DOHH2 (cell line): ENCODE measurements at regions not wholly inside any gene's neighbourhood (a gene's known extent, or its start where the extent isn't known, plus 50 kb on each side); places are given as distances from the start of the nearest gene placed in this dataset.

ENCODE experiments used
- H3F3A ChIP-seq: fragments of 200-600 bp; sonication (generic), shearing (Covaris generic); 2 replicates; pipeline ENCODE4 v1.6.0; 2016; ENCODE audit warnings: antibody characterized with exemption, mild to moderate bottlenecking; ENCODE audit not compliant: control insufficient read depth, insufficient read depth
- H3K27ac ChIP-seq: fragments of 200-600 bp; sonication (generic); 2 replicates; pipeline ENCODE4 v1.5.1; 2014; ENCODE audit warnings: low read depth, mild to moderate bottlenecking, low read length, moderate library complexity
- H3K27me3 ChIP-seq: fragments of 200-600 bp; sonication (generic); 2 replicates; pipeline ENCODE4 v1.6.1; 2014; ENCODE audit warnings: mild to moderate bottlenecking, low read length, mixed read lengths; ENCODE audit not compliant: control insufficient read depth
- H3K36me3 ChIP-seq: fragments of 200-600 bp; sonication (generic); 2 replicates; pipeline ENCODE4 v1.6.1; 2014; ENCODE audit warnings: mild to moderate bottlenecking, low read length, moderate library complexity, mixed read lengths; ENCODE audit not compliant: control insufficient read depth
- H3K4me1 ChIP-seq: fragments of 200-600 bp; sonication (generic); 2 replicates; pipeline ENCODE4 v1.6.1; 2014; ENCODE audit warnings: mild to moderate bottlenecking, low read length, mixed read lengths; ENCODE audit not compliant: control insufficient read depth
- H3K4me2 ChIP-seq: fragments of 200-600 bp; sonication (generic); 2 replicates; pipeline ENCODE4 v1.6.0; 2014; ENCODE audit warnings: mild to moderate bottlenecking, low read length, moderate library complexity
- H3K4me3 ChIP-seq: fragments of 200-600 bp; sonication (generic); 2 replicates; pipeline ENCODE4 v1.5.1; 2014; ENCODE audit warnings: mild to moderate bottlenecking, low read length, mixed read lengths
- H3K79me2 ChIP-seq: fragments of 200-600 bp; sonication (generic); 2 replicates; pipeline ENCODE4 v1.6.1; 2014; ENCODE audit warnings: mild to moderate bottlenecking, low read length, mixed read lengths; ENCODE audit not compliant: control insufficient read depth
- H3K9me2 ChIP-seq: fragments of 200-600 bp; sonication (generic); replicated peaks from 2 replicates; pipeline ENCODE4 v1.6.1; 2014; ENCODE audit warnings: mild to moderate bottlenecking, low read length, mixed read lengths; ENCODE audit not compliant: control insufficient read depth
- H3K9me3 ChIP-seq: fragments of 200-600 bp; sonication (generic); 2 replicates; pipeline ENCODE4 v1.6.1; 2014; ENCODE audit warnings: antibody characterized with exemption, low read length, mixed read lengths; ENCODE audit not compliant: control insufficient read depth, insufficient read depth
- H4K20me1 ChIP-seq: fragments of 200-600 bp; sonication (generic); 2 replicates; pipeline ENCODE4 v1.6.0; 2014; ENCODE audit warnings: low read depth, mild to moderate bottlenecking, antibody characterized with exemption, low read length, moderate library complexity; ENCODE audit not compliant: control insufficient read depth, insufficient read depth
- CTCF ChIP-seq: fragments of 200-600 bp; sonication (generic); IDR thresholded peaks from one replicate; pipeline ENCODE4 v1.5.1; 2014; ENCODE audit warnings: antibody characterized with exemption, mild to moderate bottlenecking, low read depth, low read length; ENCODE audit not compliant: poor library complexity, severe bottlenecking
- EZH2phosphoT487 ChIP-seq: fragments of 200-600 bp; sonication (generic); IDR thresholded peaks from 2 replicates; pipeline ENCODE4 v1.6.1; 2017; ENCODE audit warnings: borderline replicate concordance, mild to moderate bottlenecking, antibody characterized with exemption, low read length, moderate library complexity, mixed read lengths

- no peak overlapping the region for H3K4me3 ChIP-seq
- TF ChIP-seq CTCF: no peak
- no peak for TF ChIP-seq EZH2phosphoT487
- no peak overlapping the region for H3K27ac ChIP-seq
- H3K36me3 ChIP-seq: no peaks in the 10 kb centered on the region
- no peak overlapping the region for H3K4me2 ChIP-seq
- no peaks in the 10 kb centered on the region for H3K9me2 ChIP-seq
- H3K9me3 ChIP-seq: no peaks in the 10 kb centered on the region
- no peaks in the 10 kb centered on the region for H3K79me2 ChIP-seq
- no peaks in the 10 kb centered on the region for H4K20me1 ChIP-seq
- no peaks in the 10 kb centered on the region for H3F3A ChIP-seq
- H3K27me3 ChIP-seq: no peaks in the 10 kb centered on the region; the same call in 1 of the 2 replicates
- H3K4me1 ChIP-seq: peaks cover 5% of the 10 kb centered on the region
Observed at GRCh38 chr14:65910108-65910786, 497.7 kb downstream of the FUT8 start.

GRCh38 chr14:65915125-65915524, 502.6 kb downstream of the FUT8 start:
- Histone ChIP-seq H4K20me1 (no peaks in the 10 kb centered on the region), H3K27ac (no peak overlapping the region), H3K4me3 (no peak overlapping the region), H3K9me2 (no peaks in the 10 kb centered on the region), H3K4me2 (no peak overlapping the region), H3K27me3 (no peaks in the 10 kb centered on the region; the same call in 1 of the 2 replicates), H3K4me1 (no peaks in the 10 kb centered on the region), H3F3A (no peaks in the 10 kb centered on the region), H3K36me3 (no peaks in the 10 kb centered on the region), H3K79me2 (no peaks in the 10 kb centered on the region), H3K9me3 (no peaks in the 10 kb centered on the region)
- TF ChIP-seq CTCF (no peak), EZH2phosphoT487 (no peak)

- H3K9me2 ChIP-seq: no peaks in the 10 kb centered on the region
- H3F3A ChIP-seq: no peaks in the 10 kb centered on the region
- no peak overlapping the region for H3K4me3 ChIP-seq
- H3K36me3 ChIP-seq: no peaks in the 10 kb centered on the region
- no peaks in the 10 kb centered on the region for H3K9me3 ChIP-seq
- H3K4me1 ChIP-seq: no peaks in the 10 kb centered on the region
- H3K4me2 ChIP-seq: no peak overlapping the region
- H4K20me1 ChIP-seq: no peaks in the 10 kb centered on the region
- no peaks in the 10 kb centered on the region; the same call in 1 of the 2 replicates for H3K27me3 ChIP-seq
- no peak overlapping the region for H3K27ac ChIP-seq
- TF ChIP-seq CTCF (no peak), EZH2phosphoT487 (no peak)
- no peaks in the 10 kb centered on the region for H3K79me2 ChIP-seq
Observed at GRCh38 chr14:65916055-65916454, 503.5 kb downstream of the FUT8 start.
